GM12878 (cell line): ENCODE measurements at regions not wholly inside any gene's neighbourhood (a gene's known extent, or its start where the extent isn't known, plus 50 kb on each side); places are given as distances from the start of the nearest gene placed in this dataset.
A peak's percentile ranks its signal among the peaks of the same experiment; 100 is the strongest.

Experiments used
- BHLHE40 ChIP-seq, 2 experiments: fragments of 450-650 bp in 1 of 2; IDR thresholded peaks; 2 replicates each; pipeline ENCODE4 v1.6.1; 2011 to 2017; ENCODE audit warnings: low read depth in 2 of 2, borderline replicate concordance in 1 of 2, improper control_type of control experiment in 1 of 2, low read length in 1 of 2, mild to moderate bottlenecking in 1 of 2
- EED ChIP-seq: sonication (generic); IDR thresholded peaks from 2 replicates; pipeline ENCODE4 v1.6.1; 2016; ENCODE audit warnings: antibody characterized with exemption, low read depth
- GABPA ChIP-seq: IDR thresholded peaks from 2 replicates; pipeline ENCODE4 v1.6.1; 2014; ENCODE audit warnings: antibody characterized with exemption, low read depth, mild to moderate bottlenecking, inconsistent platforms
- IKZF1 ChIP-seq: fragments of 450-650 bp; conservative IDR thresholded peaks from 2 replicates; pipeline ENCODE4 v1.6.1; 2017; ENCODE audit warnings: antibody characterized with exemption, mild to moderate bottlenecking
- RUNX3 ChIP-seq: IDR thresholded peaks from 2 replicates; pipeline ENCODE4 v1.6.1; 2012; ENCODE audit warnings: low read length, inconsistent platforms
- SMAD1 ChIP-seq: fragments of 450-650 bp; IDR thresholded peaks from 2 replicates; pipeline ENCODE4 v1.6.1; 2018; ENCODE audit warnings: mild to moderate bottlenecking, low read depth; ENCODE audit not compliant: partially characterized antibody
- STAT1 ChIP-seq: fragments of 450-650 bp; conservative IDR thresholded peaks from 2 replicates; pipeline ENCODE4 v1.6.1; 2014; ENCODE audit warnings: antibody characterized with exemption, mild to moderate bottlenecking
- SUPT20H ChIP-seq: IDR thresholded peaks from 2 replicates; pipeline ENCODE4 v1.6.1; 2011; ENCODE audit warnings: low read depth, mild to moderate bottlenecking, low read length, moderate library complexity, borderline replicate concordance; ENCODE audit not compliant: control insufficient read depth
- TCF12 ChIP-seq: IDR thresholded peaks from 2 replicates; pipeline ENCODE4 v1.6.1; 2011; ENCODE audit warnings: low read depth, mild to moderate bottlenecking, low read length
- ZBED1 ChIP-seq: IDR thresholded peaks from 2 replicates; pipeline ENCODE4 v1.6.1; 2016; ENCODE audit warnings: borderline replicate concordance
- ZNF217 ChIP-seq: fragments of 450-650 bp; IDR thresholded peaks from 2 replicates; pipeline ENCODE4 v1.6.1; 2017; ENCODE audit warnings: antibody characterized with exemption, mild to moderate bottlenecking
- TF ChIP-seq, protein P1 (sequence below): IDR thresholded peaks from 2 replicates; pipeline ENCODE4 v1.6.1; 2012; ENCODE audit warnings: low read depth, low read length, improper control_type of control experiment
- TF ChIP-seq, protein P2 (sequence below): IDR thresholded peaks from 2 replicates; pipeline ENCODE4 v1.6.1; 2012; ENCODE audit warnings: improper control_type of control experiment, low read depth, low read length; ENCODE audit not compliant: insufficient replicate concordance
- TF ChIP-seq, protein P3 (sequence below), 3 experiments: IDR thresholded peaks in 2 of 3; conservative IDR thresholded peaks in 1 of 3; 2 replicates each; pipeline ENCODE4 v1.5.1; 2011; ENCODE audit warnings: low read depth in 3 of 3, low read length in 3 of 3, mild to moderate bottlenecking in 3 of 3, control low read depth in 2 of 3, moderate library complexity in 2 of 3, inconsistent platforms in 1 of 3, mixed read lengths in 1 of 3; ENCODE audit not compliant: control insufficient read depth in 2 of 3, insufficient read depth in 1 of 3; ENCODE audit errors: extremely low read depth in 1 of 3
- TF ChIP-seq, protein P4 (sequence below): fragments of 450-650 bp; IDR thresholded peaks from 2 replicates; pipeline ENCODE4 v1.6.1; 2016; ENCODE audit warnings: mild to moderate bottlenecking, moderate library complexity, borderline replicate concordance

DNA sequence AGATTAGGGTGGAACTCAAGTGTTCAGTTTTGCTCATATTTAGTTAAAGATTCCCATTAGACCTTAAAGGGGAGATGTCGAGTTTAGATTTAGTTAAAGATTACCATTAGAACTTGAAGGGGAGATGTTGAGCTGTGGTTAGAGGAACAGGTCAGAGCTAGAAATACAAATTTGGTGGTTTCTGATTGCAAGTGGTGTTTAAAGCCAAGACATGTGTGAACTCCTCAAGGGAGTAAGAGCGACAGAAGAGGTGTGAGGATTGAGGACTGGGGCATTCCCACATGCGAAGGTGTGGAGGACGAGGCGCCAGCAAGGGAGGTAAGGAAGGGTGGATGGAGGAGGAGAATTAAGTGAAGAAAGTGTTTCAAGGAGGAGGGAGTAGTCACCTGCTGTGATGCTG lies 168.6 kb downstream of the IER5 start (continued):
- TF ChIP-seq SMAD1, result peak; percentile 40
- no peak for TF ChIP-seq ZBED1
- no peak for TF ChIP-seq EED
- peak; percentile 40 for TF ChIP-seq RUNX3
- TF ChIP-seq IKZF1, result peak; percentile 72
- no peak for TF ChIP-seq TCF12
- TF ChIP-seq, protein P1, sequence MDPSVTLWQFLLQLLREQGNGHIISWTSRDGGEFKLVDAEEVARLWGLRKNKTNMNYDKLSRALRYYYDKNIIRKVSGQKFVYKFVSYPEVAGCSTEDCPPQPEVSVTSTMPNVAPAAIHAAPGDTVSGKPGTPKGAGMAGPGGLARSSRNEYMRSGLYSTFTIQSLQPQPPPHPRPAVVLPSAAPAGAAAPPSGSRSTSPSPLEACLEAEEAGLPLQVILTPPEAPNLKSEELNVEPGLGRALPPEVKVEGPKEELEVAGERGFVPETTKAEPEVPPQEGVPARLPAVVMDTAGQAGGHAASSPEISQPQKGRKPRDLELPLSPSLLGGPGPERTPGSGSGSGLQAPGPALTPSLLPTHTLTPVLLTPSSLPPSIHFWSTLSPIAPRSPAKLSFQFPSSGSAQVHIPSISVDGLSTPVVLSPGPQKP, result no peak
- TF ChIP-seq ZNF217, result no peak
- TF ChIP-seq, protein P2, sequence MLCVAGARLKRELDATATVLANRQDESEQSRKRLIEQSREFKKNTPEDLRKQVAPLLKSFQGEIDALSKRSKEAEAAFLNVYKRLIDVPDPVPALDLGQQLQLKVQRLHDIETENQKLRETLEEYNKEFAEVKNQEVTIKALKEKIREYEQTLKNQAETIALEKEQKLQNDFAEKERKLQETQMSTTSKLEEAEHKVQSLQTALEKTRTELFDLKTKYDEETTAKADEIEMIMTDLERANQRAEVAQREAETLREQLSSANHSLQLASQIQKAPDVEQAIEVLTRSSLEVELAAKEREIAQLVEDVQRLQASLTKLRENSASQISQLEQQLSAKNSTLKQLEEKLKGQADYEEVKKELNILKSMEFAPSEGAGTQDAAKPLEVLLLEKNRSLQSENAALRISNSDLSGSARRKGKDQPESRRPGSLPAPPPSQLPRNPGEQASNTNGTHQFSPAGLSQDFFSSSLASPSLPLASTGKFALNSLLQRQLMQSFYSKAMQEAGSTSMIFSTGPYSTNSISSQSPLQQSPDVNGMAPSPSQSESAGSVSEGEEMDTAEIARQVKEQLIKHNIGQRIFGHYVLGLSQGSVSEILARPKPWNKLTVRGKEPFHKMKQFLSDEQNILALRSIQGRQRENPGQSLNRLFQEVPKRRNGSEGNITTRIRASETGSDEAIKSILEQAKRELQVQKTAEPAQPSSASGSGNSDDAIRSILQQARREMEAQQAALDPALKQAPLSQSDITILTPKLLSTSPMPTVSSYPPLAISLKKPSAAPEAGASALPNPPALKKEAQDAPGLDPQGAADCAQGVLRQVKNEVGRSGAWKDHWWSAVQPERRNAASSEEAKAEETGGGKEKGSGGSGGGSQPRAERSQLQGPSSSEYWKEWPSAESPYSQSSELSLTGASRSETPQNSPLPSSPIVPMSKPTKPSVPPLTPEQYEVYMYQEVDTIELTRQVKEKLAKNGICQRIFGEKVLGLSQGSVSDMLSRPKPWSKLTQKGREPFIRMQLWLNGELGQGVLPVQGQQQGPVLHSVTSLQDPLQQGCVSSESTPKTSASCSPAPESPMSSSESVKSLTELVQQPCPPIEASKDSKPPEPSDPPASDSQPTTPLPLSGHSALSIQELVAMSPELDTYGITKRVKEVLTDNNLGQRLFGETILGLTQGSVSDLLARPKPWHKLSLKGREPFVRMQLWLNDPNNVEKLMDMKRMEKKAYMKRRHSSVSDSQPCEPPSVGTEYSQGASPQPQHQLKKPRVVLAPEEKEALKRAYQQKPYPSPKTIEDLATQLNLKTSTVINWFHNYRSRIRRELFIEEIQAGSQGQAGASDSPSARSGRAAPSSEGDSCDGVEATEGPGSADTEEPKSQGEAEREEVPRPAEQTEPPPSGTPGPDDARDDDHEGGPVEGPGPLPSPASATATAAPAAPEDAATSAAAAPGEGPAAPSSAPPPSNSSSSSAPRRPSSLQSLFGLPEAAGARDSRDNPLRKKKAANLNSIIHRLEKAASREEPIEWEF, result no peak
- TF ChIP-seq, protein P3, sequence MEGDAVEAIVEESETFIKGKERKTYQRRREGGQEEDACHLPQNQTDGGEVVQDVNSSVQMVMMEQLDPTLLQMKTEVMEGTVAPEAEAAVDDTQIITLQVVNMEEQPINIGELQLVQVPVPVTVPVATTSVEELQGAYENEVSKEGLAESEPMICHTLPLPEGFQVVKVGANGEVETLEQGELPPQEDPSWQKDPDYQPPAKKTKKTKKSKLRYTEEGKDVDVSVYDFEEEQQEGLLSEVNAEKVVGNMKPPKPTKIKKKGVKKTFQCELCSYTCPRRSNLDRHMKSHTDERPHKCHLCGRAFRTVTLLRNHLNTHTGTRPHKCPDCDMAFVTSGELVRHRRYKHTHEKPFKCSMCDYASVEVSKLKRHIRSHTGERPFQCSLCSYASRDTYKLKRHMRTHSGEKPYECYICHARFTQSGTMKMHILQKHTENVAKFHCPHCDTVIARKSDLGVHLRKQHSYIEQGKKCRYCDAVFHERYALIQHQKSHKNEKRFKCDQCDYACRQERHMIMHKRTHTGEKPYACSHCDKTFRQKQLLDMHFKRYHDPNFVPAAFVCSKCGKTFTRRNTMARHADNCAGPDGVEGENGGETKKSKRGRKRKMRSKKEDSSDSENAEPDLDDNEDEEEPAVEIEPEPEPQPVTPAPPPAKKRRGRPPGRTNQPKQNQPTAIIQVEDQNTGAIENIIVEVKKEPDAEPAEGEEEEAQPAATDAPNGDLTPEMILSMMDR (IDR thresholded peaks at IDR 0.05 in 2 of 3, conservative IDR thresholded peaks at IDR 0.05 in 1 of 3; ENCODE audit: control insufficient read depth in 2 of 3, extremely low read depth in 1 of 3, insufficient read depth in 1 of 3, low read depth in 3 of 3, low read length in 3 of 3), result no peak
- no peak for TF ChIP-seq SUPT20H
- TF ChIP-seq STAT1, result no peak
- TF ChIP-seq, protein P4, sequence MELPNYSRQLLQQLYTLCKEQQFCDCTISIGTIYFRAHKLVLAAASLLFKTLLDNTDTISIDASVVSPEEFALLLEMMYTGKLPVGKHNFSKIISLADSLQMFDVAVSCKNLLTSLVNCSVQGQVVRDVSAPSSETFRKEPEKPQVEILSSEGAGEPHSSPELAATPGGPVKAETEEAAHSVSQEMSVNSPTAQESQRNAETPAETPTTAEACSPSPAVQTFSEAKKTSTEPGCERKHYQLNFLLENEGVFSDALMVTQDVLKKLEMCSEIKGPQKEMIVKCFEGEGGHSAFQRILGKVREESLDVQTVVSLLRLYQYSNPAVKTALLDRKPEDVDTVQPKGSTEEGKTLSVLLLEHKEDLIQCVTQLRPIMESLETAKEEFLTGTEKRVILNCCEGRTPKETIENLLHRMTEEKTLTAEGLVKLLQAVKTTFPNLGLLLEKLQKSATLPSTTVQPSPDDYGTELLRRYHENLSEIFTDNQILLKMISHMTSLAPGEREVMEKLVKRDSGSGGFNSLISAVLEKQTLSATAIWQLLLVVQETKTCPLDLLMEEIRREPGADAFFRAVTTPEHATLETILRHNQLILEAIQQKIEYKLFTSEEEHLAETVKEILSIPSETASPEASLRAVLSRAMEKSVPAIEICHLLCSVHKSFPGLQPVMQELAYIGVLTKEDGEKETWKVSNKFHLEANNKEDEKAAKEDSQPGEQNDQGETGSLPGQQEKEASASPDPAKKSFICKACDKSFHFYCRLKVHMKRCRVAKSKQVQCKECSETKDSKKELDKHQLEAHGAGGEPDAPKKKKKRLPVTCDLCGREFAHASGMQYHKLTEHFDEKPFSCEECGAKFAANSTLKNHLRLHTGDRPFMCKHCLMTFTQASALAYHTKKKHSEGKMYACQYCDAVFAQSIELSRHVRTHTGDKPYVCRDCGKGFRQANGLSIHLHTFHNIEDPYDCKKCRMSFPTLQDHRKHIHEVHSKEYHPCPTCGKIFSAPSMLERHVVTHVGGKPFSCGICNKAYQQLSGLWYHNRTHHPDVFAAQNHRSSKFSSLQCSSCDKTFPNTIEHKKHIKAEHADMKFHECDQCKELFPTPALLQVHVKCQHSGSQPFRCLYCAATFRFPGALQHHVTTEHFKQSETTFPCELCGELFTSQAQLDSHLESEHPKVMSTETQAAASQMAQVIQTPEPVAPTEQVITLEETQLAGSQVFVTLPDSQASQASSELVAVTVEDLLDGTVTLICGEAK, result no peak
- TF ChIP-seq GABPA, result no peak
- TF ChIP-seq BHLHE40 (IDR thresholded peaks at IDR 0.05; ENCODE audit: borderline replicate concordance in 1 of 2, low read depth in 2 of 2, low read length in 1 of 2), result peak; percentile 46 to 48; a peak in 2 of 4 replicates
